ENCODE measurements at regions not wholly inside any gene's neighbourhood (a gene's known extent, or its start where the extent isn't known, plus 50 kb on each side); places are given as distances from the start of the nearest gene placed in this dataset.

GRCh38 chr15:70424937-70425411, 327.3 kb upstream of the TLE3 start:
- no peak for TF ChIP-seq CTCF (IDR thresholded peaks at IDR 0.05)

- no peak for TF ChIP-seq CTCF (IDR thresholded peaks at IDR 0.05)
Measured at GRCh38 chr15:70423267-70423666, 325.6 kb upstream of the TLE3 start.

GRCh38 chr15:70422342-70422741, 324.6 kb upstream of the TLE3 start:
- TF ChIP-seq CTCF (IDR thresholded peaks at IDR 0.05): no peak

- TF ChIP-seq CTCF (IDR thresholded peaks at IDR 0.05): no peak
Measured at GRCh38 chr15:70420948-70421482, 323.3 kb upstream of the TLE3 start.

- TF ChIP-seq CTCF (IDR thresholded peaks at IDR 0.05): no peak
Measured at GRCh38 chr15:70420086-70420947, 322.6 kb upstream of the TLE3 start.

- no peak for TF ChIP-seq CTCF (IDR thresholded peaks at IDR 0.05)
Measured at GRCh38 chr15:70418943-70419342, 321.2 kb upstream of the TLE3 start.

- no peak for TF ChIP-seq CTCF (IDR thresholded peaks at IDR 0.05)
Measured at GRCh38 chr15:70417535-70417934, 319.8 kb upstream of the TLE3 start.

Data from LNCAP (cell line).